ENCODE measurements at regions not wholly inside any gene's neighbourhood (a gene's known extent, or its start where the extent isn't known, plus 50 kb on each side); places are given as distances from the start of the nearest gene placed in this dataset.

DNA sequence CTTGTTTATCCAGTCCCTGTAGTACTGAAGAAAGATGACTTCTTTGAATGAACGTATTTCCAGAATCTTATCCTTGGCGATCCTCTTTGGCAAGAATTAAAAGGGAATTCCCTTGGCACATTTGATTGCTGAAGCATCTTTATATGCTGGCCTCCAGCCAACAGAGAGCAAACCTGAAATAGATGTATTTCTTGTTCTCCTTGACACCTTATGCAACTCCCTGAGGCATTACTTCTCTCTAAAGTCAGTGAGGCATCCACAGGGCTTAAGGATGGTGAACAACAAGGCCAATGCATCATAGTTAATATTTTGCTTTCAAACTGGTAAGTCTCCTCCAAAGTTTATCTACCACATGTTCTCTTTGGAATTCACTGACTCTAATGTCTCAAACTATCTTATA is 450.9 kb upstream of the THRB start:
- TF ChIP-seq, protein P1, sequence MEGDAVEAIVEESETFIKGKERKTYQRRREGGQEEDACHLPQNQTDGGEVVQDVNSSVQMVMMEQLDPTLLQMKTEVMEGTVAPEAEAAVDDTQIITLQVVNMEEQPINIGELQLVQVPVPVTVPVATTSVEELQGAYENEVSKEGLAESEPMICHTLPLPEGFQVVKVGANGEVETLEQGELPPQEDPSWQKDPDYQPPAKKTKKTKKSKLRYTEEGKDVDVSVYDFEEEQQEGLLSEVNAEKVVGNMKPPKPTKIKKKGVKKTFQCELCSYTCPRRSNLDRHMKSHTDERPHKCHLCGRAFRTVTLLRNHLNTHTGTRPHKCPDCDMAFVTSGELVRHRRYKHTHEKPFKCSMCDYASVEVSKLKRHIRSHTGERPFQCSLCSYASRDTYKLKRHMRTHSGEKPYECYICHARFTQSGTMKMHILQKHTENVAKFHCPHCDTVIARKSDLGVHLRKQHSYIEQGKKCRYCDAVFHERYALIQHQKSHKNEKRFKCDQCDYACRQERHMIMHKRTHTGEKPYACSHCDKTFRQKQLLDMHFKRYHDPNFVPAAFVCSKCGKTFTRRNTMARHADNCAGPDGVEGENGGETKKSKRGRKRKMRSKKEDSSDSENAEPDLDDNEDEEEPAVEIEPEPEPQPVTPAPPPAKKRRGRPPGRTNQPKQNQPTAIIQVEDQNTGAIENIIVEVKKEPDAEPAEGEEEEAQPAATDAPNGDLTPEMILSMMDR (conservative IDR thresholded peaks at IDR 0.05) = no peak
- no peak for TF ChIP-seq EZH2 (IDR thresholded peaks at IDR 0.05; ENCODE audit: low read depth)

All from PC-9 (cell line).